DOHH2 (cell line): ENCODE measurements at regions not wholly inside any gene's neighbourhood (a gene's known extent, or its start where the extent isn't known, plus 50 kb on each side); places are given as distances from the start of the nearest gene placed in this dataset.

Source experiments
- H3F3A ChIP-seq: fragments of 200-600 bp; sonication (generic), shearing (Covaris generic); 2 replicates; pipeline ENCODE4 v1.6.0; 2016; ENCODE audit warnings: antibody characterized with exemption, mild to moderate bottlenecking; ENCODE audit not compliant: control insufficient read depth, insufficient read depth
- H3K27ac ChIP-seq: fragments of 200-600 bp; sonication (generic); 2 replicates; pipeline ENCODE4 v1.5.1; 2014; ENCODE audit warnings: low read depth, mild to moderate bottlenecking, low read length, moderate library complexity
- H3K27me3 ChIP-seq: fragments of 200-600 bp; sonication (generic); 2 replicates; pipeline ENCODE4 v1.6.1; 2014; ENCODE audit warnings: mild to moderate bottlenecking, low read length, mixed read lengths; ENCODE audit not compliant: control insufficient read depth
- H3K36me3 ChIP-seq: fragments of 200-600 bp; sonication (generic); 2 replicates; pipeline ENCODE4 v1.6.1; 2014; ENCODE audit warnings: mild to moderate bottlenecking, low read length, moderate library complexity, mixed read lengths; ENCODE audit not compliant: control insufficient read depth
- H3K4me1 ChIP-seq: fragments of 200-600 bp; sonication (generic); 2 replicates; pipeline ENCODE4 v1.6.1; 2014; ENCODE audit warnings: mild to moderate bottlenecking, low read length, mixed read lengths; ENCODE audit not compliant: control insufficient read depth
- H3K4me2 ChIP-seq: fragments of 200-600 bp; sonication (generic); 2 replicates; pipeline ENCODE4 v1.6.0; 2014; ENCODE audit warnings: mild to moderate bottlenecking, low read length, moderate library complexity
- H3K4me3 ChIP-seq: fragments of 200-600 bp; sonication (generic); 2 replicates; pipeline ENCODE4 v1.5.1; 2014; ENCODE audit warnings: mild to moderate bottlenecking, low read length, mixed read lengths
- H3K79me2 ChIP-seq: fragments of 200-600 bp; sonication (generic); 2 replicates; pipeline ENCODE4 v1.6.1; 2014; ENCODE audit warnings: mild to moderate bottlenecking, low read length, mixed read lengths; ENCODE audit not compliant: control insufficient read depth
- H3K9me2 ChIP-seq: fragments of 200-600 bp; sonication (generic); replicated peaks from 2 replicates; pipeline ENCODE4 v1.6.1; 2014; ENCODE audit warnings: mild to moderate bottlenecking, low read length, mixed read lengths; ENCODE audit not compliant: control insufficient read depth
- H3K9me3 ChIP-seq: fragments of 200-600 bp; sonication (generic); 2 replicates; pipeline ENCODE4 v1.6.1; 2014; ENCODE audit warnings: antibody characterized with exemption, low read length, mixed read lengths; ENCODE audit not compliant: control insufficient read depth, insufficient read depth
- H4K20me1 ChIP-seq: fragments of 200-600 bp; sonication (generic); 2 replicates; pipeline ENCODE4 v1.6.0; 2014; ENCODE audit warnings: low read depth, mild to moderate bottlenecking, antibody characterized with exemption, low read length, moderate library complexity; ENCODE audit not compliant: control insufficient read depth, insufficient read depth
- CTCF ChIP-seq: fragments of 200-600 bp; sonication (generic); IDR thresholded peaks from one replicate; pipeline ENCODE4 v1.5.1; 2014; ENCODE audit warnings: antibody characterized with exemption, mild to moderate bottlenecking, low read depth, low read length; ENCODE audit not compliant: poor library complexity, severe bottlenecking
- EZH2phosphoT487 ChIP-seq: fragments of 200-600 bp; sonication (generic); IDR thresholded peaks from 2 replicates; pipeline ENCODE4 v1.6.1; 2017; ENCODE audit warnings: borderline replicate concordance, mild to moderate bottlenecking, antibody characterized with exemption, low read length, moderate library complexity, mixed read lengths

- H3K27ac ChIP-seq, result no peak overlapping the region
- TF ChIP-seq CTCF (no peak), EZH2phosphoT487 (no peak)
Observed at GRCh38 chr3:75332794-75333193, 331.3 kb upstream of the FRG2C start.

GRCh38 chr3:75334299-75334698, 329.8 kb upstream of the FRG2C start:
- TF ChIP-seq CTCF, result no peak
- no peak for TF ChIP-seq EZH2phosphoT487
- Histone ChIP-seq H3K4me1 (no peaks in the 10 kb centered on the region), H3F3A (no peaks in the 10 kb centered on the region), H3K27ac (no peak overlapping the region), H3K36me3 (no peaks in the 10 kb centered on the region), H3K79me2 (no peaks in the 10 kb centered on the region), H3K9me3 (no peaks in the 10 kb centered on the region), H3K9me2 (no peaks in the 10 kb centered on the region), H4K20me1 (no peaks in the 10 kb centered on the region), H3K4me3 (no peak overlapping the region), H3K4me2 (no peak overlapping the region), H3K27me3 (no peaks in the 10 kb centered on the region)

More at GRCh38 chr3:75332794-75333193, 331.3 kb upstream of the FRG2C start:
- Histone ChIP-seq H3K27me3 (no peaks in the 10 kb centered on the region), H3K9me3 (no peaks in the 10 kb centered on the region), H3K4me2 (no peak overlapping the region), H3K4me3 (no peak overlapping the region), H4K20me1 (no peaks in the 10 kb centered on the region), H3K4me1 (no peaks in the 10 kb centered on the region), H3K9me2 (no peaks in the 10 kb centered on the region), H3K36me3 (no peaks in the 10 kb centered on the region), H3K79me2 (no peaks in the 10 kb centered on the region), H3F3A (no peaks in the 10 kb centered on the region)

DNA sequence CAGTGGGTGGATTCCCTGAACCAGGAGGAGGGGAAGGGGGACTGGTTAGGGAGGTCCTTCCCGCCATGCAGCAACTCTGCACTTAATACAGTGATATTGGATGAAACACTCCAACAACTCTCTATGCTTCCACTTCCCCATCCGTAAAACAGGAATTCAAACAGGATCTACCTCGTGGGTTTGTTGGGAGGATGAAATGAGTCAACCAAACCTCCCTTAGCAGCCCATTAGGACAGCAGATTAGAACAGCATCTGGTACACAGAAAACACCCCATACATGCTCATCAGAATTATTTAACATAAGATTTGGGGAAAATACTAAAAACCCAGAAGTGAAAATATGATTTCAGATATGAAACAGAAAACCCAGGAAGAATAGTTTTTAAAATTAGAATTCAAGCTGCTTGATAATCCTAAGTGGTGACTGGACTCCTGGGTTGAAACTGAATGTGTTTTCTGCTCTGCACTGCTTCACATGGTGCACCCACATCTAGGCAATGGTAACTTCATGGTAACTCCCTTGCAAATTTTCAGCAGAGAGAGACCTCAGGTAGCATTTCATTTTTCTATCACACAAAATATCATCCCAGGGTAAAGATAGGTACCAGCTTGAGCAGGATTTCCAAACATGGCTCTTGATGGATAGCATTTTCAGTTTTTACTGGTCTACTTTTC, 326.8 kb upstream of the FRG2C start:
- no peak overlapping the region for H3K4me3 ChIP-seq
- H3K27ac ChIP-seq, result no peak overlapping the region
- no peaks in the 10 kb centered on the region for H3K79me2 ChIP-seq
- H3K9me2 ChIP-seq, result no peaks in the 10 kb centered on the region
- no peaks in the 10 kb centered on the region for H4K20me1 ChIP-seq
- no peaks in the 10 kb centered on the region for H3F3A ChIP-seq
- H3K27me3 ChIP-seq, result no peaks in the 10 kb centered on the region
- no peaks in the 10 kb centered on the region for H3K9me3 ChIP-seq
- H3K4me1 ChIP-seq, result no peaks in the 10 kb centered on the region
- TF ChIP-seq CTCF (no peak), EZH2phosphoT487 (no peak)
- no peak overlapping the region for H3K4me2 ChIP-seq
- H3K36me3 ChIP-seq, result no peaks in the 10 kb centered on the region
